H1 (cell line): ENCODE measurements at regions not wholly inside any gene's neighbourhood (a gene's known extent, or its start where the extent isn't known, plus 50 kb on each side); places are given as distances from the start of the nearest gene placed in this dataset.

Experiments
- CTCF ChIA-PET: fragments of 300-600 bp; sonication (Branson Sonifier 250); formaldehyde crosslinking; loops from one replicate; lab custom pipeline; 2021; ENCODE audit not compliant: partially characterized antibody; lab: Charles Lee
- POLR2A ChIA-PET: fragments of 300-600 bp; sonication (Branson Sonifier 250); formaldehyde crosslinking; loops from one replicate; lab custom pipeline; 2021; ENCODE audit warnings: inconsistent platforms; ENCODE audit not compliant: partially characterized antibody; lab: Charles Lee
- DNase-seq, 2 experiments: peaks; one replicate each; pipeline versions ENCODE4 v3.0.0 to v3.0.0-alpha.2; 2010 to 2022; ENCODE audit warnings: low spot score in 2 of 2, low read depth in 1 of 2, mixed read lengths in 1 of 2
- FAIRE-seq: peaks from 2 replicates; lab custom pipeline; 2011; peaks lifted over from hg19 to GRCh38; lab: Jason Lieb, UNC
- H2AFZ ChIP-seq: 2 replicates; pipeline ENCODE4 v1.8.1; 2012; ENCODE audit warnings: low read length, inconsistent platforms
- H2AK5ac ChIP-seq: 2 replicates; pipeline ENCODE4 v1.6.1; 2013; ENCODE audit warnings: low read depth, low read length
- H2BK120ac ChIP-seq: replicated peaks from 2 replicates; pipeline ENCODE3; 2013; ENCODE audit warnings: low read depth, low read length, inconsistent platforms
- H2BK12ac ChIP-seq: 2 replicates; pipeline ENCODE4 v1.6.1; 2013; ENCODE audit warnings: low read depth, low read length
- H2BK15ac ChIP-seq: 2 replicates; pipeline ENCODE4 v1.6.1; 2013; ENCODE audit warnings: low read length
- H2BK20ac ChIP-seq: 2 replicates; pipeline ENCODE4 v1.6.1; 2013; ENCODE audit warnings: low read length
- H2BK5ac ChIP-seq: 2 replicates; pipeline ENCODE4 v1.6.1; 2013; ENCODE audit warnings: low read depth, low read length
- H3K14ac ChIP-seq: 2 replicates; pipeline ENCODE4 v1.6.1; 2013; ENCODE audit warnings: inconsistent platforms; ENCODE audit not compliant: insufficient read length
- H3K18ac ChIP-seq: 2 replicates; pipeline ENCODE4 v1.6.1; 2013; ENCODE audit warnings: low read length; ENCODE audit errors: extremely low read depth
- H3K23ac ChIP-seq: 2 replicates; pipeline ENCODE4 v1.6.1; 2013; ENCODE audit warnings: inconsistent platforms; ENCODE audit not compliant: insufficient read length
- H3K23me2 ChIP-seq: 2 replicates; pipeline ENCODE4 v1.6.1; 2013; ENCODE audit warnings: low read depth, low read length
- H3K27ac ChIP-seq: 2 replicates; pipeline ENCODE4 v1.6.1; 2011; ENCODE audit warnings: low read depth, low read length, inconsistent platforms
- H3K27me3 ChIP-seq, 4 experiments: replicated peaks in 1 of 4; 1 replicate in 1 of 4; 2 replicates in 3 of 4; pipeline versions ENCODE4 v1.6.1 to v1.8.1; 2011 to 2013; ENCODE audit warnings: low read length in 3 of 4, mild to moderate bottlenecking in 3 of 4, inconsistent platforms in 2 of 4, mixed read lengths in 2 of 4, moderate library complexity in 1 of 4; ENCODE audit not compliant: control insufficient read depth in 3 of 4, insufficient read depth in 3 of 4; ENCODE audit errors: extremely low read depth in 1 of 4
- H3K36me3 ChIP-seq, 4 experiments: 2 replicates each; pipeline versions ENCODE4 v1.6.1 to v1.8.1; 2011 to 2013; ENCODE audit warnings: mild to moderate bottlenecking in 4 of 4, low read length in 3 of 4, moderate library complexity in 2 of 4, control low read depth in 1 of 4, inconsistent platforms in 1 of 4; ENCODE audit not compliant: insufficient read depth in 4 of 4, control insufficient read depth in 2 of 4
- H3K4ac ChIP-seq: replicated peaks from 2 replicates; pipeline ENCODE3; 2013; ENCODE audit warnings: low read length, low read depth, mixed read lengths, inconsistent platforms; ENCODE audit not compliant: insufficient read length
- H3K4me1 ChIP-seq, 4 experiments: replicated peaks in 1 of 4; 1 replicate in 1 of 4; 2 replicates in 3 of 4; pipeline versions ENCODE4 v1.6.1 to v1.8.1; 2011 to 2013; ENCODE audit warnings: low read length in 3 of 4, inconsistent platforms in 2 of 4, mixed read lengths in 1 of 4; ENCODE audit not compliant: insufficient read depth in 4 of 4, control insufficient read depth in 3 of 4
- H3K4me2 ChIP-seq, 2 experiments: 2 replicates each; pipeline versions ENCODE4 v1.6.1 to v1.8.1; 2011 to 2013; ENCODE audit warnings: low read depth in 2 of 2, low read length in 2 of 2, control low read depth in 1 of 2, inconsistent platforms in 1 of 2, mild to moderate bottlenecking in 1 of 2; ENCODE audit not compliant: insufficient read depth in 1 of 2
- H3K4me3 ChIP-seq, 4 experiments: fragments of 200-600, 300-600 bp in 1 of 4; sonication (generic), shearing (Covaris generic), sonication (Bioruptor Twin) in 1 of 4; 2 replicates each; pipeline versions ENCODE4 v1.5.1 to v1.8.1; 2011 to 2016; ENCODE audit warnings: low read length in 4 of 4, low read depth in 3 of 4, control low read depth in 2 of 4, inconsistent platforms in 2 of 4, mild to moderate bottlenecking in 2 of 4, mixed read lengths in 1 of 4, moderate library complexity in 1 of 4; ENCODE audit not compliant: insufficient read depth in 2 of 4; ENCODE audit errors: extremely low read depth in 1 of 4
- H3K56ac ChIP-seq: replicated peaks from 2 replicates; pipeline ENCODE3; 2013; ENCODE audit warnings: low read depth, mild to moderate bottlenecking, mixed read lengths, low read length, inconsistent platforms; ENCODE audit not compliant: insufficient read length
- H3K79me1 ChIP-seq: 2 replicates; pipeline ENCODE4 v1.6.1; 2013; ENCODE audit warnings: low read depth, low read length, control low read depth
- H3K79me2 ChIP-seq, 2 experiments: 2 replicates each; pipeline versions ENCODE4 v1.6.1 to v1.8.1; 2012 to 2013; ENCODE audit warnings: low read length in 2 of 2, mild to moderate bottlenecking in 2 of 2, inconsistent platforms in 1 of 2; ENCODE audit not compliant: insufficient read depth in 2 of 2, control insufficient read depth in 1 of 2
- H3K9ac ChIP-seq, 4 experiments: replicated peaks in 1 of 4; 1 replicate in 1 of 4; 2 replicates in 3 of 4; pipeline versions ENCODE4 v1.6.1 to v1.8.1; 2011 to 2013; ENCODE audit warnings: low read depth in 3 of 4, low read length in 3 of 4, control low read depth in 2 of 4, mild to moderate bottlenecking in 2 of 4, moderate library complexity in 2 of 4, inconsistent platforms in 1 of 4; ENCODE audit errors: extremely low read depth in 1 of 4
- H3K9me3 ChIP-seq, 2 experiments: 2 replicates each; pipeline versions ENCODE4 v1.6.1 to v1.8.1; 2012 to 2013; ENCODE audit warnings: mild to moderate bottlenecking in 2 of 2, moderate library complexity in 2 of 2, control low read depth in 1 of 2, inconsistent platforms in 1 of 2, low read depth in 1 of 2, low read length in 1 of 2, mixed read lengths in 1 of 2; ENCODE audit not compliant: insufficient read depth in 2 of 2
- H4K20me1 ChIP-seq, 2 experiments: replicated peaks in 1 of 2; 2 replicates each; pipeline versions ENCODE3 to v1.8.1; 2011 to 2013; ENCODE audit warnings: inconsistent platforms in 2 of 2, low read length in 2 of 2, mild to moderate bottlenecking in 1 of 2; ENCODE audit not compliant: insufficient read depth in 2 of 2, control insufficient read depth in 1 of 2
- H4K5ac ChIP-seq: 2 replicates; pipeline ENCODE4 v1.6.1; 2013; ENCODE audit warnings: low read length, low read depth, mixed read lengths, inconsistent platforms; ENCODE audit not compliant: insufficient read length
- H4K8ac ChIP-seq: 2 replicates; pipeline ENCODE4 v1.8.0; 2013; ENCODE audit warnings: mild to moderate bottlenecking, moderate library complexity, low read length, inconsistent platforms; ENCODE audit not compliant: insufficient read depth; ENCODE audit errors: extremely low read depth
- H4K91ac ChIP-seq: replicated peaks from 2 replicates; pipeline ENCODE3; 2013; ENCODE audit warnings: low read length, mixed read lengths, inconsistent platforms; ENCODE audit not compliant: insufficient read length
- GABPA ChIP-seq: IDR thresholded peaks from 2 replicates; pipeline ENCODE4 v1.6.1; 2011; ENCODE audit warnings: mild to moderate bottlenecking, low read length, moderate library complexity, borderline replicate concordance; ENCODE audit not compliant: insufficient read depth
- TF ChIP-seq, protein P1 (sequence below): fragments of 300-600 bp; sonication (generic); IDR thresholded peaks from 2 replicates; pipeline ENCODE4 v1.7.1; 2012; ENCODE audit warnings: low read length, moderate library complexity, mild to moderate bottlenecking, inconsistent platforms; ENCODE audit not compliant: insufficient replicate concordance

GRCh38 chr14:40292664-40293063 lies 860.4 kb upstream of the FBXO33 start:
- Histone ChIP-seq H2AK5ac (no peak overlapping the region), H2BK12ac (no peak overlapping the region), H2BK15ac (no peak overlapping the region), H3K56ac (no peak overlapping the region), H3K9me3 (peaks cover 9 to 20% of the 10 kb centered on the region in 2 experiments), H3K18ac (no peak overlapping the region), H3K4me1 (no peaks in the 10 kb centered on the region), H3K4me2 (no peak overlapping the region), H3K27me3 (no peaks in the 10 kb centered on the region), H3K27ac (no peak overlapping the region), H3K4ac (no peak overlapping the region), H3K79me2 (no peaks in the 10 kb centered on the region), H4K5ac (no peak overlapping the region), H3K14ac (no peak overlapping the region), H3K9ac (no peak overlapping the region), H3K23me2 (no peaks in the 10 kb centered on the region), H2BK5ac (no peak overlapping the region), H2AFZ (no peak overlapping the region), H3K23ac (no peak overlapping the region), H4K20me1 (no peaks in the 10 kb centered on the region), H4K91ac (no peak overlapping the region), H4K8ac (no peak overlapping the region), H3K36me3 (no peaks in the 10 kb centered on the region), H3K79me1 (no peaks in the 10 kb centered on the region), H2BK120ac (no peak overlapping the region), H2BK20ac (no peak overlapping the region), H3K4me3 (no peak overlapping the region)
- FAIRE-seq (peak; percentile 24), DNase-seq (no peak)
- ChIA-PET CTCF (no interaction called here), POLR2A (no interaction called here)
- no peak for TF ChIP-seq GABPA
- TF ChIP-seq, protein P1, sequence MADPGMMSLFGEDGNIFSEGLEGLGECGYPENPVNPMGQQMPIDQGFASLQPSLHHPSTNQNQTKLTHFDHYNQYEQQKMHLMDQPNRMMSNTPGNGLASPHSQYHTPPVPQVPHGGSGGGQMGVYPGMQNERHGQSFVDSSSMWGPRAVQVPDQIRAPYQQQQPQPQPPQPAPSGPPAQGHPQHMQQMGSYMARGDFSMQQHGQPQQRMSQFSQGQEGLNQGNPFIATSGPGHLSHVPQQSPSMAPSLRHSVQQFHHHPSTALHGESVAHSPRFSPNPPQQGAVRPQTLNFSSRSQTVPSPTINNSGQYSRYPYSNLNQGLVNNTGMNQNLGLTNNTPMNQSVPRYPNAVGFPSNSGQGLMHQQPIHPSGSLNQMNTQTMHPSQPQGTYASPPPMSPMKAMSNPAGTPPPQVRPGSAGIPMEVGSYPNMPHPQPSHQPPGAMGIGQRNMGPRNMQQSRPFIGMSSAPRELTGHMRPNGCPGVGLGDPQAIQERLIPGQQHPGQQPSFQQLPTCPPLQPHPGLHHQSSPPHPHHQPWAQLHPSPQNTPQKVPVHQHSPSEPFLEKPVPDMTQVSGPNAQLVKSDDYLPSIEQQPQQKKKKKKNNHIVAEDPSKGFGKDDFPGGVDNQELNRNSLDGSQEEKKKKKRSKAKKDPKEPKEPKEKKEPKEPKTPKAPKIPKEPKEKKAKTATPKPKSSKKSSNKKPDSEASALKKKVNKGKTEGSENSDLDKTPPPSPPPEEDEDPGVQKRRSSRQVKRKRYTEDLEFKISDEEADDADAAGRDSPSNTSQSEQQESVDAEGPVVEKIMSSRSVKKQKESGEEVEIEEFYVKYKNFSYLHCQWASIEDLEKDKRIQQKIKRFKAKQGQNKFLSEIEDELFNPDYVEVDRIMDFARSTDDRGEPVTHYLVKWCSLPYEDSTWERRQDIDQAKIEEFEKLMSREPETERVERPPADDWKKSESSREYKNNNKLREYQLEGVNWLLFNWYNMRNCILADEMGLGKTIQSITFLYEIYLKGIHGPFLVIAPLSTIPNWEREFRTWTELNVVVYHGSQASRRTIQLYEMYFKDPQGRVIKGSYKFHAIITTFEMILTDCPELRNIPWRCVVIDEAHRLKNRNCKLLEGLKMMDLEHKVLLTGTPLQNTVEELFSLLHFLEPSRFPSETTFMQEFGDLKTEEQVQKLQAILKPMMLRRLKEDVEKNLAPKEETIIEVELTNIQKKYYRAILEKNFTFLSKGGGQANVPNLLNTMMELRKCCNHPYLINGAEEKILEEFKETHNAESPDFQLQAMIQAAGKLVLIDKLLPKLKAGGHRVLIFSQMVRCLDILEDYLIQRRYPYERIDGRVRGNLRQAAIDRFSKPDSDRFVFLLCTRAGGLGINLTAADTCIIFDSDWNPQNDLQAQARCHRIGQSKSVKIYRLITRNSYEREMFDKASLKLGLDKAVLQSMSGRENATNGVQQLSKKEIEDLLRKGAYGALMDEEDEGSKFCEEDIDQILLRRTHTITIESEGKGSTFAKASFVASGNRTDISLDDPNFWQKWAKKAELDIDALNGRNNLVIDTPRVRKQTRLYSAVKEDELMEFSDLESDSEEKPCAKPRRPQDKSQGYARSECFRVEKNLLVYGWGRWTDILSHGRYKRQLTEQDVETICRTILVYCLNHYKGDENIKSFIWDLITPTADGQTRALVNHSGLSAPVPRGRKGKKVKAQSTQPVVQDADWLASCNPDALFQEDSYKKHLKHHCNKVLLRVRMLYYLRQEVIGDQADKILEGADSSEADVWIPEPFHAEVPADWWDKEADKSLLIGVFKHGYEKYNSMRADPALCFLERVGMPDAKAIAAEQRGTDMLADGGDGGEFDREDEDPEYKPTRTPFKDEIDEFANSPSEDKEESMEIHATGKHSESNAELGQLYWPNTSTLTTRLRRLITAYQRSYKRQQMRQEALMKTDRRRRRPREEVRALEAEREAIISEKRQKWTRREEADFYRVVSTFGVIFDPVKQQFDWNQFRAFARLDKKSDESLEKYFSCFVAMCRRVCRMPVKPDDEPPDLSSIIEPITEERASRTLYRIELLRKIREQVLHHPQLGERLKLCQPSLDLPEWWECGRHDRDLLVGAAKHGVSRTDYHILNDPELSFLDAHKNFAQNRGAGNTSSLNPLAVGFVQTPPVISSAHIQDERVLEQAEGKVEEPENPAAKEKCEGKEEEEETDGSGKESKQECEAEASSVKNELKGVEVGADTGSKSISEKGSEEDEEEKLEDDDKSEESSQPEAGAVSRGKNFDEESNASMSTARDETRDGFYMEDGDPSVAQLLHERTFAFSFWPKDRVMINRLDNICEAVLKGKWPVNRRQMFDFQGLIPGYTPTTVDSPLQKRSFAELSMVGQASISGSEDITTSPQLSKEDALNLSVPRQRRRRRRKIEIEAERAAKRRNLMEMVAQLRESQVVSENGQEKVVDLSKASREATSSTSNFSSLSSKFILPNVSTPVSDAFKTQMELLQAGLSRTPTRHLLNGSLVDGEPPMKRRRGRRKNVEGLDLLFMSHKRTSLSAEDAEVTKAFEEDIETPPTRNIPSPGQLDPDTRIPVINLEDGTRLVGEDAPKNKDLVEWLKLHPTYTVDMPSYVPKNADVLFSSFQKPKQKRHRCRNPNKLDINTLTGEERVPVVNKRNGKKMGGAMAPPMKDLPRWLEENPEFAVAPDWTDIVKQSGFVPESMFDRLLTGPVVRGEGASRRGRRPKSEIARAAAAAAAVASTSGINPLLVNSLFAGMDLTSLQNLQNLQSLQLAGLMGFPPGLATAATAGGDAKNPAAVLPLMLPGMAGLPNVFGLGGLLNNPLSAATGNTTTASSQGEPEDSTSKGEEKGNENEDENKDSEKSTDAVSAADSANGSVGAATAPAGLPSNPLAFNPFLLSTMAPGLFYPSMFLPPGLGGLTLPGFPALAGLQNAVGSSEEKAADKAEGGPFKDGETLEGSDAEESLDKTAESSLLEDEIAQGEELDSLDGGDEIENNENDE: no peak
